Peyer's patch (tissue), 4 donors: ENCODE measurements at regions not wholly inside any gene's neighbourhood (a gene's known extent, or its start where the extent isn't known, plus 50 kb on each side); places are given as distances from the start of the nearest gene placed in this dataset.

Source experiments
- DNase-seq, 3 donors: peaks; one replicate each; pipeline ENCODE4 v3.0.0-alpha.2; 2017 to 2019
- H3K27ac ChIP-seq, 4 donors: fragments of 200-600 bp; sonication (generic); one replicate each; pipeline ENCODE4 v1.5.1; 2016 to 2019
- H3K27me3 ChIP-seq, 2 donors: fragments of 200-600 bp; sonication (generic); one replicate each; pipeline ENCODE4 v1.5.1; 2019
- H3K36me3 ChIP-seq, 3 donors: fragments of 200-600 bp; sonication (generic); one replicate each; pipeline ENCODE4 v1.5.1; 2016 to 2019
- H3K4me1 ChIP-seq, 4 donors: fragments of 200-600 bp; sonication (generic); one replicate each; pipeline ENCODE4 v1.5.1; 2016 to 2019
- H3K4me3 ChIP-seq, 4 donors: fragments of 200-600 bp; sonication (generic); 1 replicate in 3 of 4; 2 replicates in 1 of 4; pipeline ENCODE4 v1.5.1; 2016 to 2019; ENCODE audit warnings: mild to moderate bottlenecking in 1 of 4
- H3K9me3 ChIP-seq, 4 donors: fragments of 200-600 bp; sonication (generic); one replicate each; pipeline ENCODE4 v1.5.1; 2016 to 2019; ENCODE audit warnings: mild to moderate bottlenecking in 1 of 4
- CTCF ChIP-seq, 6 experiments: fragments of 450-650 bp in 4 of 6; fragments of 200-600 bp in 2 of 6; sonication (generic) in 1 of 6; IDR thresholded peaks; one replicate each; pipeline ENCODE4 v1.5.1; 2017 to 2019; ENCODE audit warnings: antibody characterized with exemption in 6 of 6, mild to moderate bottlenecking in 3 of 6, moderate library complexity in 1 of 6
- POLR2A ChIP-seq, 2 donors: fragments of 450-650 bp; IDR thresholded peaks; one replicate each; pipeline ENCODE4 v1.5.1; 2017; ENCODE audit warnings: antibody characterized with exemption in 2 of 2, mild to moderate bottlenecking in 2 of 2, moderate library complexity in 2 of 2

- no peak for DNase-seq
- H3K36me3 ChIP-seq = no peaks in the 10 kb centered on the region
- no peaks in the 10 kb centered on the region for H3K27me3 ChIP-seq
- no peak overlapping the region for H3K4me3 ChIP-seq
- H3K4me1 ChIP-seq = no peaks in the 10 kb centered on the region
- TF ChIP-seq CTCF (IDR thresholded peaks at IDR 0.05) = no peak
- H3K27ac ChIP-seq = no peak overlapping the region
- no peaks in the 10 kb centered on the region for H3K9me3 ChIP-seq
Observed at GRCh38 chr12:41905073-41905758, 239.5 kb downstream of the GXYLT1 start.

- no peak for TF ChIP-seq CTCF (IDR thresholded peaks at IDR 0.05)
- no peak for TF ChIP-seq POLR2A (IDR thresholded peaks at IDR 0.05)
- H3K27ac ChIP-seq = no peak overlapping the region
Observed at GRCh38 chr12:41904041-41904440, 240.6 kb downstream of the GXYLT1 start.

GRCh38 chr12:41903014-41903708 is 241.5 kb downstream of the GXYLT1 start:
- H3K27me3 ChIP-seq = no peaks in the 10 kb centered on the region
- no peak overlapping the region for H3K27ac ChIP-seq
- H3K4me1 ChIP-seq = no peaks in the 10 kb centered on the region
- no peak overlapping the region for H3K4me3 ChIP-seq
- no peaks in the 10 kb centered on the region for H3K9me3 ChIP-seq
- no peak for TF ChIP-seq CTCF (IDR thresholded peaks at IDR 0.05)
- no peaks in the 10 kb centered on the region for H3K36me3 ChIP-seq
- DNase-seq = no peak

More at GRCh38 chr12:41904041-41904440, 240.6 kb downstream of the GXYLT1 start:
- no peaks in the 10 kb centered on the region for H3K9me3 ChIP-seq
- H3K27me3 ChIP-seq = no peaks in the 10 kb centered on the region
- no peak for DNase-seq
- no peaks in the 10 kb centered on the region for H3K36me3 ChIP-seq
- H3K4me1 ChIP-seq = no peaks in the 10 kb centered on the region
- no peak overlapping the region for H3K4me3 ChIP-seq

GRCh38 chr12:41899577-41899976 is 245.1 kb downstream of the GXYLT1 start:
- Histone ChIP-seq H3K27ac (no peak overlapping the region), H3K9me3 (no peaks in the 10 kb centered on the region), H3K27me3 (no peaks in the 10 kb centered on the region), H3K4me1 (no peaks in the 10 kb centered on the region), H3K4me3 (no peak overlapping the region), H3K36me3 (no peaks in the 10 kb centered on the region)
- no peak for DNase-seq
- TF ChIP-seq CTCF (IDR thresholded peaks at IDR 0.05) = no peak
- TF ChIP-seq POLR2A (IDR thresholded peaks at IDR 0.05) = no peak

- TF ChIP-seq POLR2A (IDR thresholded peaks at IDR 0.05) (no peak), CTCF (IDR thresholded peaks at IDR 0.05) (no peak)
- Histone ChIP-seq H3K36me3 (no peaks in the 10 kb centered on the region), H3K4me3 (no peak overlapping the region), H3K9me3 (no peaks in the 10 kb centered on the region), H3K27me3 (no peaks in the 10 kb centered on the region), H3K4me1 (no peaks in the 10 kb centered on the region), H3K27ac (no peak overlapping the region)
- no peak for DNase-seq
Observed at GRCh38 chr12:41897593-41897992, 247.1 kb downstream of the GXYLT1 start.
